Medulla oblongata (tissue), 1 donor: ENCODE measurements at regions not wholly inside any gene's neighbourhood (a gene's known extent, or its start where the extent isn't known, plus 50 kb on each side); places are given as distances from the start of the nearest gene placed in this dataset.
"Not testable (repeated sequence)": the region's sequence is repeated elsewhere in the genome, so short reads cannot be mapped to it uniquely, and the experiment has no call there.

Experiments used
- DNase-seq: peaks from one replicate; pipeline ENCODE4 v3.0.0-alpha.2; 2015; ENCODE audit errors: extremely low spot score

GRCh38 chrX:19237901-19238300 lies 105.8 kb upstream of the PDHA1 start:
- no peak for DNase-seq

- no peak for DNase-seq
Measured at GRCh38 chrX:19243431-19243830, 100.3 kb upstream of the PDHA1 start.

- DNase-seq = not testable (repeated sequence)
Measured at GRCh38 chrX:19244921-19245320, 98.8 kb upstream of the PDHA1 start.

GRCh38 chrX:19245711-19246269 lies 97.9 kb upstream of the PDHA1 start:
- DNase-seq = no peak

- DNase-seq = no peak
Measured at GRCh38 chrX:19256986-19257385, 86.7 kb upstream of the PDHA1 start.

- not testable (repeated sequence) for DNase-seq
Measured at GRCh38 chrX:19261026-19261425, 82.7 kb upstream of the PDHA1 start.

- no peak for DNase-seq
Measured at GRCh38 chrX:19270727-19271126, 73.0 kb upstream of the PDHA1 start.

- DNase-seq = no peak
Measured at GRCh38 chrX:19272452-19272851, 71.3 kb upstream of the PDHA1 start.

GRCh38 chrX:19280636-19281035 lies 63.1 kb upstream of the PDHA1 start:
- DNase-seq = peak; percentile 3

GRCh38 chrX:19281256-19281655 lies 62.5 kb upstream of the PDHA1 start:
- no peak for DNase-seq

- no peak for DNase-seq
Measured at GRCh38 chrX:19283597-19284339, 60.0 kb upstream of the PDHA1 start.

- no peak for DNase-seq
Measured at GRCh38 chrX:19285857-19286256, 57.9 kb upstream of the PDHA1 start.

GRCh38 chrX:19291086-19291485 lies 52.6 kb upstream of the PDHA1 start:
- DNase-seq = no peak

- DNase-seq = no peak
Measured at GRCh38 chrX:19293606-19294325, 50.0 kb upstream of the PDHA1 start.
